ENCODE measurements at regions not wholly inside any gene's neighbourhood (a gene's known extent, or its start where the extent isn't known, plus 50 kb on each side); places are given as distances from the start of the nearest gene placed in this dataset.
"Not testable (repeated sequence)": the region's sequence is repeated elsewhere in the genome, so short reads cannot be mapped to it uniquely, and the experiment has no call there.

- DNase-seq, result no peak
Observed at GRCh38 chrX:52585892-52586291, 68.8 kb downstream of the SSX7 start.

- DNase-seq, result no peak
Observed at GRCh38 chrX:52577464-52578173, 60.8 kb upstream of the XAGE1B start.

GRCh38 chrX:52576946-52577345 is 60.1 kb upstream of the XAGE1B start:
- no peak for DNase-seq

GRCh38 chrX:52576474-52576873 is 59.6 kb upstream of the XAGE1B start:
- DNase-seq, result no peak

GRCh38 chrX:52574416-52575275 is 57.8 kb upstream of the XAGE1B start:
- DNase-seq, result peak; percentile 51

- not testable (repeated sequence) for DNase-seq
Observed at GRCh38 chrX:52568146-52568545, 51.3 kb upstream of the XAGE1B start.

Data from CD4-positive, alpha-beta T cell treated with Interleukin-17A for 4 hours (primary cell).